ENCODE measurements at regions not wholly inside any gene's neighbourhood (a gene's known extent, or its start where the extent isn't known, plus 50 kb on each side); places are given as distances from the start of the nearest gene placed in this dataset.

DNA sequence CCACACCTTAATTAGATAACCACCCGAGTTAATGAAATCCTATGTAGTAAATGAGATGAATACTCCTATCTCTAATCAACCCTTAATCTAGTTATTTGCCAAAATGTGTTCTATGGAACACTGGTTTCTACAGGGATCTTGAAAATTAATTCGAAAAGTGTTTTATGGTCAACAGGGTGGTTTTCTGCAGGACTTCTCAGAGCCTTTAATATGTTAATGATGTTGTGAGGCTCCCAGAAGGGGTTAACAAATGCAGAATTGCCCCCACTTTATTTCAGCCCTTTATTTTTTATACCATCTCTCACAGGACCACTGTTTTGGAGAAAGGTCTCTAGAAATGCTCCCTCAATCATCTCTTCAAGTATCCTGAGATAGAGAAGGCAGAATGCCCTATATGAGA lies 153.1 kb upstream of the RPH3A start:
- H3K79me2 ChIP-seq (replicated peaks; ENCODE audit: insufficient read depth, low read length): no peaks in the 10 kb centered on the region
- H3K4me3 ChIP-seq (ENCODE audit: low read length): no peak overlapping the region
- H3K9ac ChIP-seq (ENCODE audit: low read length): no peak overlapping the region
- H3K27me3 ChIP-seq (ENCODE audit: insufficient read depth, low read depth, low read length): no peaks in the 10 kb centered on the region
- no peaks in the 10 kb centered on the region for H3F3A ChIP-seq (ENCODE audit: insufficient read depth, low read length, poor library complexity, severe bottlenecking)
- H3K9me3 ChIP-seq (ENCODE audit: low read length): no peaks in the 10 kb centered on the region
- no peak overlapping the region for H3K27ac ChIP-seq (ENCODE audit: low read length)
- no peaks in the 10 kb centered on the region for H3K9me2 ChIP-seq (ENCODE audit: insufficient read depth, low read length)
- TF ChIP-seq EZH2 (IDR thresholded peaks at IDR 0.05; ENCODE audit: borderline replicate concordance, insufficient read depth, low read length, poor library complexity, severe bottlenecking) (no peak), POLR2AphosphoS5 (IDR thresholded peaks at IDR 0.05) (no peak), EP300 (conservative IDR thresholded peaks at IDR 0.05; ENCODE audit: poor library complexity, severe bottlenecking) (no peak), RAD21 (conservative IDR thresholded peaks at IDR 0.05) (no peak), MXI1 (conservative IDR thresholded peaks at IDR 0.05; ENCODE audit: poor library complexity, severe bottlenecking) (no peak), SMC3 (conservative IDR thresholded peaks at IDR 0.05; ENCODE audit: poor library complexity) (no peak), TAF1 (IDR thresholded peaks at IDR 0.05; ENCODE audit: low read depth) (no peak)
- TF ChIP-seq, protein P1, sequence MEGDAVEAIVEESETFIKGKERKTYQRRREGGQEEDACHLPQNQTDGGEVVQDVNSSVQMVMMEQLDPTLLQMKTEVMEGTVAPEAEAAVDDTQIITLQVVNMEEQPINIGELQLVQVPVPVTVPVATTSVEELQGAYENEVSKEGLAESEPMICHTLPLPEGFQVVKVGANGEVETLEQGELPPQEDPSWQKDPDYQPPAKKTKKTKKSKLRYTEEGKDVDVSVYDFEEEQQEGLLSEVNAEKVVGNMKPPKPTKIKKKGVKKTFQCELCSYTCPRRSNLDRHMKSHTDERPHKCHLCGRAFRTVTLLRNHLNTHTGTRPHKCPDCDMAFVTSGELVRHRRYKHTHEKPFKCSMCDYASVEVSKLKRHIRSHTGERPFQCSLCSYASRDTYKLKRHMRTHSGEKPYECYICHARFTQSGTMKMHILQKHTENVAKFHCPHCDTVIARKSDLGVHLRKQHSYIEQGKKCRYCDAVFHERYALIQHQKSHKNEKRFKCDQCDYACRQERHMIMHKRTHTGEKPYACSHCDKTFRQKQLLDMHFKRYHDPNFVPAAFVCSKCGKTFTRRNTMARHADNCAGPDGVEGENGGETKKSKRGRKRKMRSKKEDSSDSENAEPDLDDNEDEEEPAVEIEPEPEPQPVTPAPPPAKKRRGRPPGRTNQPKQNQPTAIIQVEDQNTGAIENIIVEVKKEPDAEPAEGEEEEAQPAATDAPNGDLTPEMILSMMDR (IDR thresholded peaks at IDR 0.05; ENCODE audit: poor library complexity, severe bottlenecking): no peak
- TF ChIP-seq, protein P2, sequence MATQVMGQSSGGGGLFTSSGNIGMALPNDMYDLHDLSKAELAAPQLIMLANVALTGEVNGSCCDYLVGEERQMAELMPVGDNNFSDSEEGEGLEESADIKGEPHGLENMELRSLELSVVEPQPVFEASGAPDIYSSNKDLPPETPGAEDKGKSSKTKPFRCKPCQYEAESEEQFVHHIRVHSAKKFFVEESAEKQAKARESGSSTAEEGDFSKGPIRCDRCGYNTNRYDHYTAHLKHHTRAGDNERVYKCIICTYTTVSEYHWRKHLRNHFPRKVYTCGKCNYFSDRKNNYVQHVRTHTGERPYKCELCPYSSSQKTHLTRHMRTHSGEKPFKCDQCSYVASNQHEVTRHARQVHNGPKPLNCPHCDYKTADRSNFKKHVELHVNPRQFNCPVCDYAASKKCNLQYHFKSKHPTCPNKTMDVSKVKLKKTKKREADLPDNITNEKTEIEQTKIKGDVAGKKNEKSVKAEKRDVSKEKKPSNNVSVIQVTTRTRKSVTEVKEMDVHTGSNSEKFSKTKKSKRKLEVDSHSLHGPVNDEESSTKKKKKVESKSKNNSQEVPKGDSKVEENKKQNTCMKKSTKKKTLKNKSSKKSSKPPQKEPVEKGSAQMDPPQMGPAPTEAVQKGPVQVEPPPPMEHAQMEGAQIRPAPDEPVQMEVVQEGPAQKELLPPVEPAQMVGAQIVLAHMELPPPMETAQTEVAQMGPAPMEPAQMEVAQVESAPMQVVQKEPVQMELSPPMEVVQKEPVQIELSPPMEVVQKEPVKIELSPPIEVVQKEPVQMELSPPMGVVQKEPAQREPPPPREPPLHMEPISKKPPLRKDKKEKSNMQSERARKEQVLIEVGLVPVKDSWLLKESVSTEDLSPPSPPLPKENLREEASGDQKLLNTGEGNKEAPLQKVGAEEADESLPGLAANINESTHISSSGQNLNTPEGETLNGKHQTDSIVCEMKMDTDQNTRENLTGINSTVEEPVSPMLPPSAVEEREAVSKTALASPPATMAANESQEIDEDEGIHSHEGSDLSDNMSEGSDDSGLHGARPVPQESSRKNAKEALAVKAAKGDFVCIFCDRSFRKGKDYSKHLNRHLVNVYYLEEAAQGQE (IDR thresholded peaks at IDR 0.05; ENCODE audit: borderline replicate concordance): no peak
- H2AFZ ChIP-seq (ENCODE audit: low read depth, low read length): no peak overlapping the region
- no peaks in the 10 kb centered on the region for H4K20me1 ChIP-seq (ENCODE audit: insufficient read depth)
- H3K4me2 ChIP-seq (ENCODE audit: low read length): no peak overlapping the region
- no peaks in the 10 kb centered on the region for H3K36me3 ChIP-seq (ENCODE audit: insufficient read depth, low read length)

DNA sequence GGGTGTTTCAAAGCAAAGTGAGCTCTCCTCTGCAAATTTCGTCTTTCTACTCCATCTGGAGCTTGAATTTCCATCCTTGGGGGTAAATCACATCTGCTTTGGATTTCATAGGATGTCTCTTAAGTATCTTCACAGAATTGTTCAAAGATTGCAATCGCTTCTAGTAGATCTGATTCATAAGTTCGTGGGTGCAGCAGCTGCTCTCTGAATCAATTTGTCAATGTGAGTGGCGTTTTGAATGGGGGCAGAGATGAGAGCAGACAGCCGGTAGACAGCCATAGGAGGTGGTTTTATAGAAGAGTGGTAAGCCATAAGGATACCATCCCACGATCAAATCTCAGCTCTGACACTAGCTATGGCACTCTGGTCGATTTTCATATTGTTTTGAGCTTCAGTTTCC lies 146.0 kb upstream of the RPH3A start:
- Histone ChIP-seq H3K9ac (ENCODE audit: low read length) (no peak overlapping the region), H3K27me3 (ENCODE audit: insufficient read depth, low read depth, low read length) (no peaks in the 10 kb centered on the region), H4K20me1 (ENCODE audit: insufficient read depth) (no peaks in the 10 kb centered on the region), H3K4me2 (ENCODE audit: low read length) (no peak overlapping the region), H2AFZ (ENCODE audit: low read depth, low read length) (no peak overlapping the region), H3K4me3 (ENCODE audit: low read length) (no peak overlapping the region), H3K9me2 (ENCODE audit: insufficient read depth, low read length) (no peaks in the 10 kb centered on the region), H3K36me3 (ENCODE audit: insufficient read depth, low read length) (no peaks in the 10 kb centered on the region), H3F3A (ENCODE audit: insufficient read depth, low read length, poor library complexity, severe bottlenecking) (no peaks in the 10 kb centered on the region), H3K27ac (ENCODE audit: low read length) (no peak overlapping the region), H3K79me2 (replicated peaks; ENCODE audit: insufficient read depth, low read length) (no peaks in the 10 kb centered on the region), H3K9me3 (ENCODE audit: low read length) (no peaks in the 10 kb centered on the region)
- TF ChIP-seq TAF1 (IDR thresholded peaks at IDR 0.05; ENCODE audit: low read depth) (no peak), EP300 (conservative IDR thresholded peaks at IDR 0.05; ENCODE audit: poor library complexity, severe bottlenecking) (peak; percentile 59), POLR2AphosphoS5 (IDR thresholded peaks at IDR 0.05) (no peak)

DNA sequence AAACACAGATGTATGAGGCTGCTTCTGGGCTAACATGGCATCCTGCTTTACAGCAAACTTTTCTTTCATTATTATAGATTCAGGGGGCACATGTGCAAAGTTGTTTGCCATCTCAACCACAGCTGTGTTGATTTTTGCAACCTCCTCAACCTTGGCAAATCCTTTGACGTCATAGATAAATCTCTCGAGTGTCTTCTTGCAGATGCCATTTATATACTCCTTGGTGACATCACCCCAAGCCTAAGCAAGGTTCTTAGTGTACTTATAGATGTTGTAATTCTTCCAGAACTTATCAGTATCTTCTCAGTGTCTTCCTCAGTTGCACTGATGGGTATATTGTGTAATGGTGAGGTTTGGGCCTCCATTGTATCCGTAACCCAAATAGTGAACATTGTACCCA lies 135.4 kb upstream of the RPH3A start:
- TF ChIP-seq MXI1 (conservative IDR thresholded peaks at IDR 0.05; ENCODE audit: poor library complexity, severe bottlenecking): no peak
- H2AFZ ChIP-seq (ENCODE audit: low read depth, low read length): no peak overlapping the region
- no peaks in the 10 kb centered on the region for H3K9me2 ChIP-seq (ENCODE audit: insufficient read depth, low read length)
- no peak overlapping the region for H3K27ac ChIP-seq (ENCODE audit: low read length)
- H3F3A ChIP-seq (ENCODE audit: insufficient read depth, low read length, poor library complexity, severe bottlenecking): no peaks in the 10 kb centered on the region
- no peaks in the 10 kb centered on the region for H3K27me3 ChIP-seq (ENCODE audit: insufficient read depth, low read depth, low read length)
- no peak overlapping the region for H3K9ac ChIP-seq (ENCODE audit: low read length)
- H3K9me3 ChIP-seq (ENCODE audit: low read length): no peaks in the 10 kb centered on the region
- H4K20me1 ChIP-seq (ENCODE audit: insufficient read depth): no peaks in the 10 kb centered on the region
- no peaks in the 10 kb centered on the region for H3K36me3 ChIP-seq (ENCODE audit: insufficient read depth, low read length)
- H3K4me3 ChIP-seq (ENCODE audit: low read length): no peak overlapping the region
- H3K4me2 ChIP-seq (ENCODE audit: low read length): no peak overlapping the region
- H3K79me2 ChIP-seq (replicated peaks; ENCODE audit: insufficient read depth, low read length): no peaks in the 10 kb centered on the region
